A673 (cell line): ENCODE measurements at regions not wholly inside any gene's neighbourhood (a gene's known extent, or its start where the extent isn't known, plus 50 kb on each side); places are given as distances from the start of the nearest gene placed in this dataset.

Source experiments
- BruUV-seq: library from RNA; stranded (reverse); fragments of 400-500 nt; replicated peaks from 2 replicates; lab custom pipeline; 2021; lab: Mats Ljungman, UMichigan
- CTCF ChIA-PET: fragments of 300-600 bp; sonication (Branson Sonifier 250); formaldehyde crosslinking; loops from one replicate; lab custom pipeline; 2022; ENCODE audit warnings: antibody characterized with exemption; lab: Charles Lee
- POLR2A ChIA-PET: fragments of 300-600 bp; sonication (Branson Sonifier 250); formaldehyde crosslinking; loops from one replicate; lab custom pipeline; 2022; ENCODE audit warnings: antibody characterized with exemption; ENCODE audit not compliant: low non-redundant PET; lab: Charles Lee
- DNase-seq: peaks from one replicate; pipeline ENCODE4 v3.0.0-alpha.2; 2015; ENCODE audit warnings: low spot score
- H3K27ac ChIP-seq: fragments of 200-600 bp; sonication (generic); 2 replicates; pipeline ENCODE4 v1.5.1; 2016; ENCODE audit warnings: mixed run types, low read depth, mild to moderate bottlenecking, mixed read lengths, antibody characterized with exemption, low read length; ENCODE audit not compliant: poor library complexity, severe bottlenecking
- H3K27me3 ChIP-seq: fragments of 200-600 bp; sonication (generic); replicated peaks from 2 replicates; pipeline ENCODE4 v1.6.1; 2017; ENCODE audit warnings: mixed run types, low read depth, mild to moderate bottlenecking, mixed read lengths, antibody characterized with exemption, low read length; ENCODE audit not compliant: insufficient read depth, poor library complexity
- H3K36me3 ChIP-seq: fragments of 200-600 bp; sonication (generic); 2 replicates; pipeline ENCODE4 v1.6.1; 2016; ENCODE audit warnings: mixed run types, mild to moderate bottlenecking, mixed read lengths, antibody characterized with exemption, low read length; ENCODE audit not compliant: insufficient read depth, poor library complexity, severe bottlenecking
- H3K4me1 ChIP-seq: fragments of 200-600 bp; sonication (generic); 2 replicates; pipeline ENCODE4 v1.6.1; 2017; ENCODE audit warnings: mixed run types, mild to moderate bottlenecking, mixed read lengths, antibody characterized with exemption, low read length; ENCODE audit not compliant: insufficient read depth, poor library complexity, severe bottlenecking
- H3K4me3 ChIP-seq: fragments of 200-600 bp; sonication (generic); 2 replicates; pipeline ENCODE4 v1.5.1; 2016; ENCODE audit warnings: low read depth, mixed run types, mild to moderate bottlenecking, mixed read lengths, low read length; ENCODE audit not compliant: poor library complexity, severe bottlenecking
- H3K9me3 ChIP-seq: fragments of 200-600 bp; sonication (generic); 2 replicates; pipeline ENCODE4 v1.6.1; 2016; ENCODE audit warnings: mixed run types, low read depth, mild to moderate bottlenecking, mixed read lengths, antibody characterized with exemption, low read length; ENCODE audit not compliant: poor library complexity, severe bottlenecking
- EZH2 ChIP-seq: fragments of 200-600 bp; sonication (generic); IDR thresholded peaks from 2 replicates; pipeline ENCODE4 v1.6.1; 2017; ENCODE audit warnings: borderline replicate concordance, low read depth, mild to moderate bottlenecking, mixed read lengths, antibody characterized with exemption, low read length; ENCODE audit not compliant: poor library complexity, severe bottlenecking
- intact Hi-C: fragments of 100-400 bp; cut with micrococcal nuclease; formaldehyde crosslinking; loops from one replicate; pipeline ENCODE4 v1.10.0; 2022; ENCODE audit not compliant: unreplicated experiment
- TF ChIP-seq, protein P1 (sequence below): fragments of 300-800, 200-600 bp; sonication (generic); conservative IDR thresholded peaks from 2 replicates; pipeline ENCODE4 v1.5.1; 2017; ENCODE audit warnings: low read depth, mild to moderate bottlenecking, antibody characterized with exemption, low read length, moderate library complexity, mixed read lengths

DNA sequence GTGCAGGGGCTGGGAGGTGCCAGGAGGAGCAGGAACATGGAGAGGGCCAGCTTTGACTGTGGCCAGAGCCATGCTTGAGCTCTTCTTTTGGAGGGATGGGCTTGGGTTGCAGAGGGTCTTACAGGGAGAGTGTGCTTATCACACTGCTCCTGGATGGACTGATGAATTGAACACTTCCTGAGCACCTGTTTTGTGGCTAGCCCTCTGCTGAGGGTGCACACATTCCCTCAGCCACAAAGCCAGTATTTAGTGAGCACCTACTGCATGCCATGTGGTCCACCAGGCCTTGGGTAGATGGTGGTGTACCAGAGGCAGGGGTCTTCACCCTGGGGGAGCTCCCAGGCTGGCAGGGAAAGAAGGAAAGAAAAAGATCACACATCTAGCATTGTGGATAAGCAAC lies 118.9 kb downstream of the SLC25A47 start:
- Histone ChIP-seq H3K36me3 (no peaks in the 10 kb centered on the region), H3K9me3 (no peaks in the 10 kb centered on the region), H3K4me3 (no peak overlapping the region), H3K27me3 (no peaks in the 10 kb centered on the region), H3K4me1 (peaks cover 34% of the 10 kb centered on the region), H3K27ac (no peak overlapping the region)
- no peak for TF ChIP-seq EZH2
- TF ChIP-seq, protein P1, sequence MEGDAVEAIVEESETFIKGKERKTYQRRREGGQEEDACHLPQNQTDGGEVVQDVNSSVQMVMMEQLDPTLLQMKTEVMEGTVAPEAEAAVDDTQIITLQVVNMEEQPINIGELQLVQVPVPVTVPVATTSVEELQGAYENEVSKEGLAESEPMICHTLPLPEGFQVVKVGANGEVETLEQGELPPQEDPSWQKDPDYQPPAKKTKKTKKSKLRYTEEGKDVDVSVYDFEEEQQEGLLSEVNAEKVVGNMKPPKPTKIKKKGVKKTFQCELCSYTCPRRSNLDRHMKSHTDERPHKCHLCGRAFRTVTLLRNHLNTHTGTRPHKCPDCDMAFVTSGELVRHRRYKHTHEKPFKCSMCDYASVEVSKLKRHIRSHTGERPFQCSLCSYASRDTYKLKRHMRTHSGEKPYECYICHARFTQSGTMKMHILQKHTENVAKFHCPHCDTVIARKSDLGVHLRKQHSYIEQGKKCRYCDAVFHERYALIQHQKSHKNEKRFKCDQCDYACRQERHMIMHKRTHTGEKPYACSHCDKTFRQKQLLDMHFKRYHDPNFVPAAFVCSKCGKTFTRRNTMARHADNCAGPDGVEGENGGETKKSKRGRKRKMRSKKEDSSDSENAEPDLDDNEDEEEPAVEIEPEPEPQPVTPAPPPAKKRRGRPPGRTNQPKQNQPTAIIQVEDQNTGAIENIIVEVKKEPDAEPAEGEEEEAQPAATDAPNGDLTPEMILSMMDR = no peak
- intact Hi-C loops = no loop called here
- POLR2A ChIA-PET = no interaction called here
- no TSS peak for BruUV-seq
- DNase-seq = no peak
- CTCF ChIA-PET = no interaction called here

- peaks cover 31% of the 10 kb centered on the region for H3K4me1 ChIP-seq
- DNase-seq = no peak
- no peak overlapping the region for H3K27ac ChIP-seq
- POLR2A ChIA-PET = no interaction called here
- CTCF ChIA-PET = no interaction called here
- TF ChIP-seq EZH2 = no peak
- TF ChIP-seq, protein P1 = no peak
- H3K36me3 ChIP-seq = no peaks in the 10 kb centered on the region
- no peaks in the 10 kb centered on the region for H3K9me3 ChIP-seq
- no peak overlapping the region for H3K4me3 ChIP-seq
- BruUV-seq = no TSS peak
- no peaks in the 10 kb centered on the region for H3K27me3 ChIP-seq
- intact Hi-C loops = no loop called here
These were observed 119.7 kb downstream of the SLC25A47 start for GRCh38 chr14:100442498-100443490.

- DNase-seq = no peak
- ChIA-PET CTCF (no interaction called here), POLR2A (no interaction called here)
- Histone ChIP-seq H3K27me3 (no peaks in the 10 kb centered on the region), H3K4me3 (no peak overlapping the region), H3K36me3 (no peaks in the 10 kb centered on the region), H3K9me3 (no peaks in the 10 kb centered on the region), H3K27ac (no peak overlapping the region), H3K4me1 (peaks cover 24% of the 10 kb centered on the region)
- TF ChIP-seq EZH2 = no peak
- no TSS peak for BruUV-seq
- intact Hi-C loops = no loop called here
These were observed 120.5 kb downstream of the SLC25A47 start for GRCh38 chr14:100443603-100444002.
